Fibroblast of skin of back (primary cell): ENCODE measurements at regions not wholly inside any gene's neighbourhood (a gene's known extent, or its start where the extent isn't known, plus 50 kb on each side); places are given as distances from the start of the nearest gene placed in this dataset.

Experiments used
- DNase-seq: peaks from one replicate; pipeline ENCODE4 v3.0.0-alpha.2; 2013

DNA sequence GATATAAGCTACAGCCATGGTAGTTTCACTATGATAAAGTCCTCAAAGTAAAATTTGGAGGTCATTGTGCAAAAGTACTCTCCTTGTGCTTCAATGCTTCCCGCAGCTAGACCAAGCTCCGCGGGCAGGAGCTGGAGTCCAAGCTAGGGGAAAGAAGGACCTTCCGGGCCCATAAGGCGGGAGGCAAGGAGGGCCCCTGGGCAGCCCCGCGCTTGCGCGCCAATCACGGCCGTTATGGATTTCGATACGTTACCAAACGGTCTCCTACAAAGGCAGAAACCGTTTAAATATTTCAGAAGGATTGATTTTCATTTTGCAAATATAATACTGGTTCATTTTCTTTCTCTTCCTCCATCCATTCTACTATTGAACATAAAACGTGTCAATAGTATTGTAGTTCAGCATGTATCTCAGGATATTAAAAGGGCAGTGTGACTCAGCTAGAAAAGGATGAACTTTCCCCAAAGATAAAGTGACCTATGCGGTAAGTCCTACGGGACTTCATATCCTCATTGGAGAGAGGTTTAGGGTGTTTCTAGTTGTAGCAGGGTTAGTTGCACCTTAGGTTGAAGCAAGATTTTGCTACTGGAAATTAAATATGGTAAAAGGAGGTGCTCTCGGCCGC, 128.0 kb downstream of the KIF20B start:
- DNase-seq: no peak

DNA sequence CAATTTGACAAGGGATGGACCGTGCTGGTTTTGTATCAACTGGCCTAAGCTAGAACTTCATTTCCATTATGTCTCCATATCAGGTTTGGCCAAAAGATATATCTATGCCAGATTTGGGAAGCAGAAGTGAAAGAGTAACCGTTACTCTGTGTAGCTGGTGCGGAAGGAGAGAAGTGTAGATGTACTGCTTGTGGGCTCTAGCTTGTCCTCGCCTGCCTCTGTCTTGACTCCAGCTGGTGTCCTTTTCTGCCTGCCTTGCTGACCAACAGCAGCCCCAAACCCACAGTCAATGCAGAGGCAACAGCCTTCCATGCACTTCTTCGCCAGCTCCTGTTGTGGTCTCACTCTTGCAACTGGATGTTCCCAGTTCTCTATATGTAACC, 128.5 kb downstream of the KIF20B start:
- no peak for DNase-seq

DNA sequence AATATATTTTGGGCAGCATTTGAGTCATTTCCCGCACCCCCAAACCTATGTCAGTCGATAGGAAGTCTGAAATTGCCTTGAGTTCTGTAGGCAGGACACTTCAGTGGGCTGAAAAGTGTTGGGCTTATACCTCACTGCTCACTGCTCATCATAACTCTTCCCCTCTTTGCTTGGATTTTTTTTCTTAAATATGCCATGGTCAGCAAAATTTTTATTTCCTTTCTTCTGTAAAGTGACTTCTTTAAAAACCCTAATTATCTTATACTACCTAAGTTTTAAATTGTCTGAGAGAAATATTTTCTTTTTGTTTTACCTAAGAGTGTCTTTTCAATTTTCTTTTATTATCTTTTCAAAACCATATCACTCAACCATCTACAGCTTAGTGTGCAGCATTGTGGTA, 129.2 kb downstream of the KIF20B start:
- DNase-seq: no peak

DNA sequence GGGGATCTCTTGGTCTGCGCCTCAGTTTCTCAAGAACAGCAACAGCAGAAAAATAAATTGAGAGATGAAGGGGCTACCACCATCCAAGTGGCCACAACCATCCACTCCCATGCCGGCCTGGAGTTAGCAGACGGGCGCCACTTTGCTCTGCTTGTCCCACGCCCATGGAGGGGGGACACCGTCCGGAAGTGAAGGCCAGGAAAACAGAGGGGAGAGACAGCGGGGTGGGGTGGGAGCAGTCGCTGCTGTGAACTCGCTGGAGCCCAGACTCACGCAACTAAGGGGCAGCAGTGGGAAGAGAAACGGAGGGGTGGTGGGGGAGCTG, 135.4 kb downstream of the KIF20B start:
- no peak for DNase-seq

DNA sequence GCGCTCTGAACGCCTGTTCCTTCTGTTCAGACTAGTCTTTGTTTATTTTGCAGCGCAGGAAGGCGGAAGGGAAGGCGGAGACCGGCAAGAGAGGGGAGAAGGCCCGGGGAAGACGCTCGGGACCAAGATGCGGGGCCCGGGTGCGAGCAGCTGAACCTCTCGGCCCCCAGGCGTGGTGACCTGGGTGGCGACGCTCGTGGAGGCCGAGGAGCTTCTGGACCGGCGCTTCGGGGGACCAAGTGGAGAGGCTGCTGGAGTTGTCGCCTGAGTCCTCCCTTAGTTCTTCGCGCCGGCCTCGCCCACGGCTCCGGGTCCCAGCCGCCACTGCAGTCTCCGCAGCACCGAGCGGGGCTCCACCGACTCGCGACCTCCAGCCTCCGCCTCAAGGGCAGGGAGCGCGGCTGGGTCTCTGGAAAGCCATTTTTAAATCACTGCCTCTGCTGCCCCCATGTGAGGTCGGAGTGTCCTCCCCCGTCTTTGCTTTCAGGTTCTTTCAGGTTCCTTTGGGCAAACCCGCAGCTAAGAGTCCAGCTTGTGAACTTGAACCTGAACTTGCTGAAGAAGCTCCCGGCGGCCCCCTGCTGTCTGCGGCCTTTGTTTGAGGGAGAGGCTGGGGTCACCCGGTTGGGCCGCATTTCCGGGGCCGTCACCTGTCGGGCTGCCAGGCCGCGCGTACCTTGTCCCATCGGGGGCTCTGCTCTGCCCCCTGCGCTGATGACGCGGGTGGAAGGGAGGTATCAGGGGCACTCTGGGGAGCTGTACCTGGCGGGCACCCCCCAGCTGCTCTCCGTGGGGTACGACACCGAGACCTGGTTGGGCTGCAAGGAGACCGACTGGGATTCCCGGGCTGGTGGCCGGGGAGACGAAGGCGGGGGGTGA, 136.0 kb downstream of the KIF20B start:
- DNase-seq: peak; percentile 27

DNA sequence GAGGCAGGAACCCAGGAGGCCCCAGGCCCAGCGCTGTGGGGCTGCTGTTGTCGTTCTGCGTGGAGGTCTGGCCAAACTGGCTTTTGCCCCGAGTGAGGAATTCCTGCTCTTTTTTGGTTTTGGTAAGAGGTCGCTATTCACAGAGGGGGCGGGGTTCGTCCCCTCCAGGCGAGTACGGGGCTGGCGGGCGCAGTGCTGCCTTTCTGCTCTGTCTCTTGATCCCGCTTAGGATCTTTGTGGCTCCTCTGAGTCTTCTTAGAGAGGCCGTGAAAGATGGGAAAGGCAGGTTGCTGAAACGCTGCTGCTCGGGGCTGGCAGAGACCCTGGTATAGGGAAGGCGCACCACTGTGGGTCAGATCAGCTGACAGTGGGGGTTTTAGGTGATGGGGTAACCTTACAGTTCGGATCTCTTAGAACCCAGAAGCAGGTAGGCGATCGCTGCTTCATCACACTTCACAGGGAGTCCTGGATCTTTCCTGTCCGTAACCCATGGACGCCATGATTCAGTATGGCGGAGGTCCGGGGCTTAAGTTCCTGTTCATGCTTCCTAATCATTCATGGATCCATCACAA, 136.7 kb downstream of the KIF20B start:
- DNase-seq: no peak

DNA sequence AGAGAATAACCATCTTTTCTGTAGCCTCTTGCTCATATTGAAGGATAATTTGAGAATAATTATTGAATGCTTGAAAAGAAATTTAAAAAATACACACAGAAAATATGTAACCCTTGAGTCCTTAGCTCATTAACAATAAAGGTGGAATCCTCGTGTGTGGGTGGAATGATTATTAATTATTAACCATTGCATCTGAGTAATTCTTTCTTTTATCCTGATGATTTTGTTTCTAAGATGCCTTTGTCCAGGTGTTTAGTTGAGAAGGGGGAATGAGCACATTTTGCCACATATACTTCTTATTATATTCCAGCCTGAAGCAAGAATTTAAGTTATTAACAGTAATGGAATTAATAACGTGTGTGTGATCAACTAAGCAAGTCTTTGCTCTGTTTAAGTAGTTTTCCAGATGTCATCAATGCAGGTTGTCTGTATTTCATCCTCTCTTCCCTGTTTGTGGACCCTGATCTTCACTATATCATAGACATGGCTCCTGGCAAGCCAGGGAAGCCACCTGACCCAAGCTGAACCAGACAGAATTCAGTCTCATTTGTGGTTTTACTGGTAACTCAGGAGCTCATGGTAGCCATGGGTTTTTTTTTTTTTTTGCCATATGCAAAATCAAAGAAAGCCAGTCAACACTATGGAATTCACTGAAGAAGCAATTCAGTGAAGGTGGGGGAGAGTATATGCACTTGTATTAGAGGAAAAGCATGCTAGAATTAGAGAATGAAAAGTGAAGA, 144.3 kb downstream of the KIF20B start:
- peak; percentile 47 for DNase-seq

DNA sequence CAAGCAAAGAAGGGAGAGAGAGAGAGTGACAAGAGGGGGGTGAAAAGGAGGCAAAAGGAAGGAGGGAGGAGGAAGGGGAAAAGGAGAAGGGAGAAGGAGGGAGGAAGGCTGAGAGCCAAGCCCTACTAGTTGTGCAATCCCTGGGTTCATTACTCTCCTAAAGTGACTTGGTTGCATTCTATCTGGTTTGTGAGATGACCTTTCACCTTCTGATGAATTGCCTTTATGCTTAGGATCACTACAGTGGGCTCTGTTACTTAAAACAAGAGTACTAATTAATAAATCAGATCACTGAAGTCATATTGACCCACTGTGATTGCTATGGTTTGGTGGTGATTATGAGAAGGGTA, 144.9 kb downstream of the KIF20B start:
- no peak for DNase-seq

DNA sequence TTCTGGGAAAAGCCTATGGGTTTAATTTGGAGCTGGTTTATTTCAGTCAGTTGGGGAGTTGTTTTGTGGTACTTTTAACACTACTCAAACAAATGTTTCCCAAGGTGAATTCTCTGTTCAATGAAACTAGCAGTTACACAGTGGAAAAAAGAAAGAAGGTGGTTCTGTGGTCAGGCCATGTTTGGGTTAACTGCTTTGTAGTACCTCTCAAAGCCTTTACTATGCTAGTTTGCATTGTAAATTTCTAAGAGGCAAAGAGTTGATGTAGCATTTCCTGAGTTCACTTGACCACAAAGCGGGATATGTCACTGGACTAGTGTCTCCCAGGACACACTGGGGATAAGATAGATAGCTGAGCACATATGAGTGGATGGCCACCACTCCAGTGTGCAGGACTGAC, 145.4 kb downstream of the KIF20B start:
- DNase-seq: no peak

DNA sequence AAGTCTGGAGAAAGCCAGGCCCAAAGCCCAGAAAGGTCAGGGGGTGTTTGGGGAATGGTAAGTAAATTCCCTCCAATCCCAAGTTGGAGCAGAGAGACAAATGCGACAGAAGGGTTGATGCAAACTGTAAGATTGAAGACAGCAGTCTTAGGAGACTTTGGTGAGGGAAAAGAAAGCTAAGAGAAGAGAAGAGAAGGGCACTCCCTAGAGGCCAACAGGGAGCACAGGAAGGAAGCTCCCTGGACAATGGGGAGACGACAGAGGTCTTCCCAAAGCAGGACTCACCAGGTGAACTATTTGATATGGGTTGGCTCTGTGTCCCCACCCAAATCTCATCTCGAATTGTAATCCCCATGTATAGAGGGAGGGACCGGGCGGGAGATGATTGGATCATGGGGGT, 151.5 kb downstream of the KIF20B start:
- DNase-seq: no peak

DNA sequence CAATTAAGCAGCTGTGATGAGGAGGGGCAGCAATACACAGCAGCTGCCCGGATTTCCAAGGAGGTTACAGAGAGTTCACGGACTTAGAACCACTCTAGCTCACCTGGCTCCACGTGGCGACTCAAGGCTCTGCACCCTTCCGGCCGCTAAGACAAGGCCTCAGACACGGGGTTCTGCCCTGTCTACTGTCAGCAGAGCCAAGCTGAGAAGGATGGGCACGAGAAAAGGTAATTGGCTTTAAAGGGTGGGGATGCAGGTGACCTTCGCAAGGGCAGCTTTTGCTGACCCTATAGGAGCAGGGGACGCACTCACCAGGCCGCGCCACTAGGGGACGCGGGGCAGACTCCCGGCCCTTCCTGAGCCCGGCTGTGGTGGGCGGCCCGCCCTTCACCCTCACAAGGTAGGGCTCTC, 152.4 kb downstream of the KIF20B start:
- DNase-seq: no peak

DNA sequence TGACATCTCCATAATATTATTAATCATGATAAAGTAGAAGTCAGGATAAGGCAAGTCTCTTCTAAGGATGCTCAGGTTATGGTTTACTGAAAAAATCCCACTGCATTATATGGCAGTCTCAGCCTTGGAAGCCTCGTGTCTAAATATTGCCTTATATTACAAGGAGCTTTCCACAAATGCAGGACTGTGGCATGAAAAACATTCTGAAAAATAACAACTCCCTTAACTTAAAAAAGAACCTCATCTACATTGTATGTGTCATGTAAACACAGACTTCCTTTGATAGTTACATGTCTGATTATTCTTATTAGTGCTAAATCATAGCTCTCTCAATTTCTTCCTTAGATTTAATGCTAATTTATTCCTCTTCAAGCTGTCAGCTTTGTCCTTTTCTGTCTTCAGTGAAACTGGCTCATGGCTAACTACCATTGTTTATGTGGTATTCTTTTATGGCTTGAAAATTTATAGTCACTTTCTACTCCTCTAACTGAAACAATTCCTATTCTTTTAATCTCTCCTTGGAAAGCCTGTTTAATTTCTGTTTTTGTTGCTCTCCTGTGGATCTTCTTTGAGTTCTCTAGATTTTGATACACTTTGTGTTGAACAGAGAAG, 156.1 kb downstream of the KIF20B start:
- peak; percentile 34 for DNase-seq

DNA sequence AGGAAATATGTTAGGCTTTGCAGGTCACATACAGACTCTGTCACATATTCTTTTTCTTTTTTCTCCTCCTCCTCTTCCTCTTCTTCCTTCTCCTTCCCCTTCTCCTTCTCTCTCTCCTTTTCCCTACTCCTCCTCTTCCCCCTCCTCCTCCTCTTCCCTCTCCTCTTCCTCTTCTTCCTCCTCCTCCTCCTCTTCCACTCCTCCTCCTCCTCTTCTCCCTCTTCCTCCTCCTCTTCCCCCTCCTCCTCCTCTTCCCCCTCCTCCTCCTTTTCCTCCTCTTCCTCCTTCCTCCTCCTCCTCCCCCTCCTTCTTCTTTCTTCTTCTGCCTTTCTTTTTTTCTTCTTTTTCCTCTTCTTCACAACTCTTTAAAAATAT, 159.8 kb downstream of the KIF20B start:
- DNase-seq: no peak

DNA sequence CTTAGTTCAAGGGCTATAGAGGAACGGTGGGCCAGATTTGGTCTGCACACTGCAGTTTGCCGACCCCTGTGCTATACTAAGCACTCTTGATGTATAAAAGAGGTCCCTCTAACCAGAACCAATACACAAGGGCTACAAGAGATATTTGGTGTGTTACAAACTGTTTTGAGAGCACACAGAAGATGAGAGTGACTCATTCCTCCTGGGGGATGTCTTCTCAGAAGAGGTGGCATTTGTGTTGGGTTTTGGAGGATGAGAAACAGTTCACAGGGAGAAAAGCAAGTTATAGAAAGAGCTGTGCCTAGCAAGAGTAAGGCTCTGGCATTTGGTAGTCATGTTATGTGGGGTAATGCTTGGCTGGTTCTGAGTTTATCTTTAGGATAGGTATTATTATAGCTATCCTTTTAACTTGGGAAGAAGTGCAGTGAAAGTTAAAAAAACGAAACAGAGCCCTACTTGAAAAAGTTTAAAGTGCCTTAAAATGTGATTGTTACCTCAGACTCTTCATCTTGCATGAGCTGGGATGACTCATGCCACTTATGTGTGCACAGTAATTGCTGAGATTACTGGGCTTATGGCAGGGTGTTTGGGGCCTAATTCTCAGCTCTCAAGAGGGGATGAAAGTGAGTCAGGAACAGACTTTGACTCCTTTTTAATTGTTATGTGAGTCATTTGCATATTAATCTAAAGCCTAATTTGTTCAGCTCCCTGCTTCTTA, 160.4 kb downstream of the KIF20B start:
- DNase-seq: peak; percentile 91

DNA sequence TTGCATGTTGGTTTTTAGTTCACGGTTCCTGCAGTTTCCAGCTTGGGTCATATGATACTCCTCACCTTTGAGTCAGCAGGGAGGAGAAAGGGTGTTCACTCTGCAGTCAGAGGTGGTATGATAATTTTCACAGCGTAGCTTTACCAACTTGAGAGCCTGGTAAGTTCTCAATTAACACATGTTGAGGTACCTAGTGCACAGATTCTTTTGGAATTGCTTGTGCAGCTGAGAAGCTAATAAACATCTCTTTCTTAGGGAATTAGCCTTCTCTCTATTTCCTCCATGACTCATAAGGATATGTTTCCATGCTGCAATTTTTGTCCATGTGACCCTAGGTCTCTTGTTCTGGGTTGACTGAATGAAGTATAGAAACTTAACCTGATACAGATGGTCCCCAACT, 166.6 kb downstream of the KIF20B start:
- DNase-seq: peak; percentile 30

DNA sequence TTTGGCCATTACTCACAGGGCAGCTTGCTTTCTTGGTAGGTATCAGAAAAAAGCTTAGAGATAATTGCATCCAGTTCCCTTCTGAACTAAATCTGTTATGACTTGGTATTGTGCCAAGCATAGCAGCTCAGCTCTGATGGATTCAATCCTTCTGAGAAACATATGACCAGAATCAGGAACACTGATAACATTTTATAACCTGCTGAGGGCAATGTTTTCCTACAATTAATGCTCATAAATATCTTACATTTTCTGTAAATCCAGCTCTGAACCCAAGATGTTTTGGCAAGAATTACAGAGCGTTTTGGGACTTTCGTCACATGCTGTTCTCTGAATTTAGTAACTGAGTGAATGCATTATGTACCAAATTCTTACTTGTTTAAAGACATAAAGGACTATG, 167.8 kb downstream of the KIF20B start:
- DNase-seq: peak; percentile 37

DNA sequence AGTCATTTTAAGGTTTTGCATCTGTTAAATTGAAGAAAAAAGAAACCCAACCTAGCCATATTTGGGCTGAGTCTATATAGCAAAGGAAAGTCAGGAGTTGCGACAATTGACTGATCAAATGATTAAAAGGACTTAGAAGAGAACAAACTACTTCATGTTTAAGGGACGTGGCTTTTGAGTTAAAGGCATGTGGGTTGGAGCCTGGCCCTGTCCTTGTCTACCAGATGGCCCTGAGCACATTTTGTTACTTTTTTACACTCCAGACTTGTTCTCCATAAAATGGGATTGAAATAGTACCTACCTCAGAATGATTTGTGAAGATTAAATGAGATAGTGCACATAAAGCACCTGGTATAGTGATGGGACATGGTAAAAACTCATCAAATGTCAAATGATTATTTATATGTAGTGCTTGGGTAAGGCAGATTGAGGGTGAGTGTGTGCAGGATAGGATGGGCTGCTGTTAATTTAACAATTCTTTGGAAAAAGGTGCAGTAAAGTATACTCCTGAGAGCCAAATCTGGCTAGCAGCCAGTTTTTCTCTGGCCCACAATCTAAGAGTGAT, 168.3 kb downstream of the KIF20B start:
- no peak for DNase-seq

DNA sequence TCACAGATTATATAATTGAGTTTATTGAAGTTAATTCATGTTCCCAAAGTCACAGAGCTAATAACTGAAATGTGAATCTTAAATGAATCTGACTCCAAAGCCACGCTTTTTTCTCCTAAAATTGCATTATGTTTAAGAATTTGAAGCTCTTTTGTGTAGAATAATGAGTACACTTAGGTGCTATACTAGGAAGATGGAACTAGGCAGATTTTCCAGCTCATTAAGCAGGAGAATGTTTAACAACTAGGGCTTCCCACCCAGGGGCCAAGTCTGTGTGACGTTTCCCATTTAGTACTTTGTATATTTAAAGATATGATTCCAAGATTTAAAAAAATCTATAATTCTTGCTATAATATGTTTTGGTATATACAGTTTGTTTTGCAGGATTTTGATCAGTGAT, 169.5 kb downstream of the KIF20B start:
- no peak for DNase-seq

DNA sequence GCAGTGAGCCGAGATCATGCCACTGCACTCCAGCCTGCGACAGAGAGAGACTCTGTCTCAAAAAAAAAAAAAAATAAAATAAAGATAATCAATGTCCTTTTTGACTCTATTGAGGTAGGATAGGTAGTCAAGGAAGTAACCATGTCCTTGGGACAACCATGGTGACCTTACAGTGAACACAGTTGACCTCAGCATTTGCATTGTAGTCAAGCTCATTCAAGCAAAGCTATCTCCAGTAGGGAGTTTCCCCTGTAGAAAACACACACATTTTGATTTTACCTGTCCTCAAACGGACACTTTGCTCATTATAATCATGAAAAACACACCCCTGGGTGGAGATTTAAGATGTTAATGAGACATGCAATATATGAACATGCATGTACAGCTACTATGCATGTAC, 171.7 kb downstream of the KIF20B start:
- DNase-seq: no peak

DNA sequence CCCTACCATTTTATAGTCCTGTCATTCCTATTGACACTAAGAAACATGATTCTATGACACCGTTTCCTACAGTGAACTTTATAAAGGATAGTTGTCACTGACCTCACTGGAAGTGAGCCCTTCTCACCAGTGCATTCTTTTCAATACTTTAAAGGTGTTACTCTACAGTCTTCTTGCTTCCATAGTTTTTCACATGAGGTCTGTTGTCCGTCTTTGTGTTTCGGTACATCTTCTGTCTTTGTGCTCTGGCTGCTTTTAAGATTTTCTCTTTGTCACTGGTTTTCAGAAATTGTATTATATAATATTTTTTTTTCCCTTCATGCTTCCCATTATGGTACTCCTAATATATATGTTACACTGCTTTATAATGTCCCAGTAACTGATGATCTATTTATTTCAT, 174.2 kb downstream of the KIF20B start:
- no peak for DNase-seq

DNA sequence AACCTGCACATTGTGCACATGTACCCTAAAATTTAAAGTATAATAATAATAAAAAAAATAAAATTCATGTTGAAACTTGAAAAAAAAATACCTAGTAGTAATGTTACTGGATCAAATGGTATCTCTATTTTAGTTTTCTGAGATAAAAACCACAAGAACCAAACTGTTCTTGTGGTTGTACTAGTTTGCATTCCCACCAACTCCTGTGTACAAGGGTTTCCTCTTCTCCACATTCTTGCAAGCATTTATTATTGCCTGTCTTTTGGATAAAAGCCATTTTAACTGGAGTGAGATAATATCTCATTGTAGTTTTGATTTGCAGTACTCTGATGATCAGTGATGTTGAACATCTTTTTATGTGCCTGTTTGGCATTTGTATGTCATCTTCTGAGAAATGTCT, 177.7 kb downstream of the KIF20B start:
- DNase-seq: no peak

DNA sequence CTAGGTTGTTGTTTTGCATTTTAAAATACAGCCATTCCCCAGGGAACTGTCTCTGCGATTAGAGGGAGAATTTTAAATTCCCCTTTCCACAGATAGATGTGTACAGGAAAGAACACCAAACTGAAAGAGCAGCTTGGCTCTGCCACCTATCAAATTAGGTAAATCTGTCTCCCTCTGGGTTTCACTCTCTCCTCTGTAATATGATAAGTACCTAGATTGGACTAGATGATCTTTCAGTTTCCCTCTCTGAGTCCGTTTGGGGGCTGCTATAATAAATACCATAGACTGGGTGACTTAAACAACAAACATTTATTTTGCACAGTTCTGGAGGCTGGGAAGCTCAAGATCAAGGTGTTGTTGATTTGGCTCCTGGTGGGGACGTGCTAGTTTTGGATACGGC, 186.0 kb downstream of the KIF20B start:
- no peak for DNase-seq
